HG03571 (cell line): ENCODE measurements at regions not wholly inside any gene's neighbourhood (a gene's known extent, or its start where the extent isn't known, plus 50 kb on each side); places are given as distances from the start of the nearest gene placed in this dataset.
"Not testable (repeated sequence)": the region's sequence is repeated elsewhere in the genome, so short reads cannot be mapped to it uniquely, and the experiment has no call there.

Experiments used
- ATAC-seq: cut with Tn5 transposase; IDR thresholded peaks from one replicate; pipeline ENCODE4 v1.9.1; 2021; ENCODE audit not compliant: unreplicated experiment

GRCh38 chr10:130696870-130697269, 560.7 kb downstream of the GLRX3 start:
- ATAC-seq, result no peak

GRCh38 chr10:130707389-130707979, 571.3 kb downstream of the GLRX3 start:
- no peak for ATAC-seq

GRCh38 chr10:130708465-130709070, 572.4 kb downstream of the GLRX3 start:
- ATAC-seq, result no peak

- no peak for ATAC-seq
These were observed 573.2 kb downstream of the GLRX3 start for GRCh38 chr10:130709415-130709814.

- ATAC-seq, result no peak
These were observed 574.9 kb downstream of the GLRX3 start for GRCh38 chr10:130711072-130711471.

GRCh38 chr10:130713135-130713534, 576.9 kb downstream of the GLRX3 start:
- ATAC-seq, result no peak

GRCh38 chr10:130713731-130714130, 577.5 kb downstream of the GLRX3 start:
- no peak for ATAC-seq

- no peak for ATAC-seq
These were observed 578.7 kb downstream of the GLRX3 start for GRCh38 chr10:130714742-130715467.

- no peak for ATAC-seq
These were observed 579.8 kb downstream of the GLRX3 start for GRCh38 chr10:130715686-130716670.

GRCh38 chr10:130717083-130717482, 580.9 kb downstream of the GLRX3 start:
- no peak for ATAC-seq

- not testable (repeated sequence) for ATAC-seq
These were observed 582.7 kb downstream of the GLRX3 start for GRCh38 chr10:130718744-130719447.

- no peak for ATAC-seq
These were observed 583.2 kb downstream of the GLRX3 start for GRCh38 chr10:130719448-130719752.

- ATAC-seq, result no peak
These were observed 584.0 kb downstream of the GLRX3 start for GRCh38 chr10:130720235-130720634.

- no peak for ATAC-seq
These were observed 585.8 kb downstream of the GLRX3 start for GRCh38 chr10:130721971-130722370.

- no peak for ATAC-seq
These were observed 587.5 kb downstream of the GLRX3 start for GRCh38 chr10:130723704-130724103.

GRCh38 chr10:130725474-130725970, 586.0 kb downstream of the TCERG1L start:
- ATAC-seq, result no peak

- no peak for ATAC-seq
These were observed 584.4 kb downstream of the TCERG1L start for GRCh38 chr10:130726996-130727725.

- ATAC-seq, result no peak
These were observed 583.6 kb downstream of the TCERG1L start for GRCh38 chr10:130727766-130728490.

GRCh38 chr10:130728531-130729215, 582.8 kb downstream of the TCERG1L start:
- no peak for ATAC-seq
